ENCODE measurements at regions not wholly inside any gene's neighbourhood (a gene's known extent, or its start where the extent isn't known, plus 50 kb on each side); places are given as distances from the start of the nearest gene placed in this dataset.

- no peak for TF ChIP-seq CTCF (conservative IDR thresholded peaks at IDR 0.05; ENCODE audit: low read length)
- TF ChIP-seq EZH2phosphoT487 (IDR thresholded peaks at IDR 0.05; ENCODE audit: borderline replicate concordance, low read depth, low read length) = no peak
Measured at GRCh38 chr1:108034396-108034795, 69.4 kb upstream of the VAV3 start.
